ENCODE measurements at regions not wholly inside any gene's neighbourhood (a gene's known extent, or its start where the extent isn't known, plus 50 kb on each side); places are given as distances from the start of the nearest gene placed in this dataset.

- TF ChIP-seq MYC (IDR thresholded peaks at IDR 0.05; ENCODE audit: borderline replicate concordance, low read length) (no peak), TFCP2L1 (CRISPR knock-in tag; IDR thresholded peaks at IDR 0.05) (no peak), POLR2A (IDR thresholded peaks at IDR 0.05; ENCODE audit: low read length) (no peak)
- TF ChIP-seq, protein P1, sequence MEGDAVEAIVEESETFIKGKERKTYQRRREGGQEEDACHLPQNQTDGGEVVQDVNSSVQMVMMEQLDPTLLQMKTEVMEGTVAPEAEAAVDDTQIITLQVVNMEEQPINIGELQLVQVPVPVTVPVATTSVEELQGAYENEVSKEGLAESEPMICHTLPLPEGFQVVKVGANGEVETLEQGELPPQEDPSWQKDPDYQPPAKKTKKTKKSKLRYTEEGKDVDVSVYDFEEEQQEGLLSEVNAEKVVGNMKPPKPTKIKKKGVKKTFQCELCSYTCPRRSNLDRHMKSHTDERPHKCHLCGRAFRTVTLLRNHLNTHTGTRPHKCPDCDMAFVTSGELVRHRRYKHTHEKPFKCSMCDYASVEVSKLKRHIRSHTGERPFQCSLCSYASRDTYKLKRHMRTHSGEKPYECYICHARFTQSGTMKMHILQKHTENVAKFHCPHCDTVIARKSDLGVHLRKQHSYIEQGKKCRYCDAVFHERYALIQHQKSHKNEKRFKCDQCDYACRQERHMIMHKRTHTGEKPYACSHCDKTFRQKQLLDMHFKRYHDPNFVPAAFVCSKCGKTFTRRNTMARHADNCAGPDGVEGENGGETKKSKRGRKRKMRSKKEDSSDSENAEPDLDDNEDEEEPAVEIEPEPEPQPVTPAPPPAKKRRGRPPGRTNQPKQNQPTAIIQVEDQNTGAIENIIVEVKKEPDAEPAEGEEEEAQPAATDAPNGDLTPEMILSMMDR (IDR thresholded peaks at IDR 0.05) = no peak
Observed at GRCh38 chr13:110063490-110064421, 243.2 kb downstream of the COL4A1 start.

Measured in A549 (cell line).